ENCODE measurements at regions not wholly inside any gene's neighbourhood (a gene's known extent, or its start where the extent isn't known, plus 50 kb on each side); places are given as distances from the start of the nearest gene placed in this dataset.

DNA sequence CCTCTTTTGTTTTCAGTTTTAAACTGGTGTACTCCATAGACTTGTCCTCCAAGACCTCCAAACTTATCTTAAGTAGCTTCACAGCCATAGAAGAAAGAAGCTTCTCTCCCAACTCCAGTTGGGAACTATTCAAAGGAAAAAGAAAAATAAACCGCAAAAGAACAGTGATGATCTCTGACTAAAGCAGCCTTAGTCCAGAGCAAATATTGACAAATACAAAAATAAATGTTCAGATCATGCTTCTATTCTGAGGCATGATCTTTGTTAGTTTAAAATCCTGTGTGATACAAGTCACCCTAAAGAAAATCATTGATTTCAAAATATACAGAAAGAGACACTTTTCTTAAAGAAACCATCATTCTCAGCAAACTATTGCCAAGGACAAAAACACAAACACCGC is 373.0 kb upstream of the SMIM30 start:
- no peaks in the 10 kb centered on the region for H3K36me3 ChIP-seq
- TF ChIP-seq EP300 (IDR thresholded peaks at IDR 0.05; ENCODE audit: low read depth) (no peak), POLR2AphosphoS5 (IDR thresholded peaks at IDR 0.05) (no peak), POLR2A (IDR thresholded peaks at IDR 0.05) (no peak)
- TF ChIP-seq, protein P1, sequence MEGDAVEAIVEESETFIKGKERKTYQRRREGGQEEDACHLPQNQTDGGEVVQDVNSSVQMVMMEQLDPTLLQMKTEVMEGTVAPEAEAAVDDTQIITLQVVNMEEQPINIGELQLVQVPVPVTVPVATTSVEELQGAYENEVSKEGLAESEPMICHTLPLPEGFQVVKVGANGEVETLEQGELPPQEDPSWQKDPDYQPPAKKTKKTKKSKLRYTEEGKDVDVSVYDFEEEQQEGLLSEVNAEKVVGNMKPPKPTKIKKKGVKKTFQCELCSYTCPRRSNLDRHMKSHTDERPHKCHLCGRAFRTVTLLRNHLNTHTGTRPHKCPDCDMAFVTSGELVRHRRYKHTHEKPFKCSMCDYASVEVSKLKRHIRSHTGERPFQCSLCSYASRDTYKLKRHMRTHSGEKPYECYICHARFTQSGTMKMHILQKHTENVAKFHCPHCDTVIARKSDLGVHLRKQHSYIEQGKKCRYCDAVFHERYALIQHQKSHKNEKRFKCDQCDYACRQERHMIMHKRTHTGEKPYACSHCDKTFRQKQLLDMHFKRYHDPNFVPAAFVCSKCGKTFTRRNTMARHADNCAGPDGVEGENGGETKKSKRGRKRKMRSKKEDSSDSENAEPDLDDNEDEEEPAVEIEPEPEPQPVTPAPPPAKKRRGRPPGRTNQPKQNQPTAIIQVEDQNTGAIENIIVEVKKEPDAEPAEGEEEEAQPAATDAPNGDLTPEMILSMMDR (IDR thresholded peaks at IDR 0.05), result no peak
- WGBS, 2 donors (ENCODE audit: low coverage in 1 of 2), result 74 to 94% methylated on average over 2 of the region's 2 CpGs
- H3K4me3 ChIP-seq, result no peak overlapping the region
- no peaks in the 10 kb centered on the region for H3K9me3 ChIP-seq
- H3K27ac ChIP-seq, result no peak overlapping the region
- no peaks in the 10 kb centered on the region for H3K4me1 ChIP-seq
- intact Hi-C loops (cut with DNase I; ENCODE audit: low total_unique reads), result no loop called here
- no peak for DNase-seq
- in situ Hi-C loops (cut with MboI; ENCODE audit: low pct_ligation_motif_present in 1 of 4, low pct_unique_long_range_greater_than_20kb in 1 of 4, low sequenced_read_pairs in 3 of 4), result no loop called here
- no peaks in the 10 kb centered on the region for H3K27me3 ChIP-seq

- TF ChIP-seq, protein P1 (IDR thresholded peaks at IDR 0.05), result no peak
- TF ChIP-seq POLR2AphosphoS5 (IDR thresholded peaks at IDR 0.05) (no peak), POLR2A (IDR thresholded peaks at IDR 0.05) (no peak), EP300 (IDR thresholded peaks at IDR 0.05; ENCODE audit: low read depth) (no peak)
- DNase-seq, result no peak
- H3K27me3 ChIP-seq, result no peaks in the 10 kb centered on the region
- 74 to 100% methylated on average over 1 to 10 of the region's 16 CpGs for WGBS, 2 donors (ENCODE audit: low coverage in 1 of 2)
- H3K36me3 ChIP-seq, result no peaks in the 10 kb centered on the region
- H3K27ac ChIP-seq, result no peak overlapping the region
- in situ Hi-C loops (cut with MboI; ENCODE audit: low pct_ligation_motif_present in 1 of 4, low pct_unique_long_range_greater_than_20kb in 1 of 4, low sequenced_read_pairs in 3 of 4) (no loop called here), intact Hi-C loops (cut with DNase I; ENCODE audit: low total_unique reads) (no loop called here)
- no peaks in the 10 kb centered on the region for H3K4me1 ChIP-seq
- H3K9me3 ChIP-seq, result no peaks in the 10 kb centered on the region
- no peak overlapping the region for H3K4me3 ChIP-seq
These were observed 369.8 kb upstream of the SMIM30 start for GRCh38 chr7:113487925-113488731.

GRCh38 chr7:113486548-113486947 is 368.2 kb upstream of the SMIM30 start:
- DNase-seq, result no peak
- in situ Hi-C loops (cut with MboI; ENCODE audit: low pct_ligation_motif_present in 1 of 4, low pct_unique_long_range_greater_than_20kb in 1 of 4, low sequenced_read_pairs in 3 of 4), result no loop called here
- no peaks in the 10 kb centered on the region for H3K9me3 ChIP-seq

GRCh38 chr7:113483657-113484056 is 365.3 kb upstream of the SMIM30 start:
- Histone ChIP-seq H3K9me3 (no peaks in the 10 kb centered on the region), H3K4me1 (no peaks in the 10 kb centered on the region), H3K4me3 (no peak overlapping the region), H3K27ac (no peak overlapping the region), H3K27me3 (no peaks in the 10 kb centered on the region), H3K36me3 (no peaks in the 10 kb centered on the region)
- in situ Hi-C loops (cut with MboI; ENCODE audit: low pct_ligation_motif_present in 1 of 4, low pct_unique_long_range_greater_than_20kb in 1 of 4, low sequenced_read_pairs in 3 of 4) (no loop called here), intact Hi-C loops (cut with DNase I; ENCODE audit: low total_unique reads) (no loop called here)
- no peak for DNase-seq
- 52 to 85% methylated on average over 2 to 4 of the region's 4 CpGs for WGBS, 2 donors (ENCODE audit: low coverage in 1 of 2)
- TF ChIP-seq, protein P1 (IDR thresholded peaks at IDR 0.05), result no peak
- TF ChIP-seq POLR2AphosphoS5 (IDR thresholded peaks at IDR 0.05) (no peak), EP300 (IDR thresholded peaks at IDR 0.05; ENCODE audit: low read depth) (no peak), POLR2A (IDR thresholded peaks at IDR 0.05) (no peak)

More at GRCh38 chr7:113486548-113486947, 368.2 kb upstream of the SMIM30 start:
- 76 to 85% methylated on average over 2 of the region's 2 CpGs for WGBS, 2 donors (ENCODE audit: low coverage in 1 of 2)
- intact Hi-C loops (cut with DNase I; ENCODE audit: low total_unique reads), result no loop called here
- TF ChIP-seq EP300 (IDR thresholded peaks at IDR 0.05; ENCODE audit: low read depth) (no peak), POLR2A (IDR thresholded peaks at IDR 0.05) (no peak), POLR2AphosphoS5 (IDR thresholded peaks at IDR 0.05) (no peak)
- TF ChIP-seq, protein P1 (IDR thresholded peaks at IDR 0.05), result no peak
- H3K27me3 ChIP-seq, result no peaks in the 10 kb centered on the region
- no peaks in the 10 kb centered on the region for H3K4me1 ChIP-seq
- no peaks in the 10 kb centered on the region for H3K36me3 ChIP-seq
- no peak overlapping the region for H3K27ac ChIP-seq
- H3K4me3 ChIP-seq, result no peak overlapping the region

Data from transverse colon (tissue), 4 donors.